ENCODE measurements at regions not wholly inside any gene's neighbourhood (a gene's known extent, or its start where the extent isn't known, plus 50 kb on each side); places are given as distances from the start of the nearest gene placed in this dataset.

- DNase-seq (ENCODE audit: extremely low read depth, low read depth): no peak
Observed at GRCh38 chr1:5265438-5266075, 611.1 kb downstream of the AJAP1 start.

GRCh38 chr1:5264476-5264875, 610.1 kb downstream of the AJAP1 start:
- no peak for DNase-seq (ENCODE audit: extremely low read depth, low read depth)

- no peak for DNase-seq (ENCODE audit: extremely low read depth, low read depth)
Observed at GRCh38 chr1:5256793-5257192, 602.4 kb downstream of the AJAP1 start.

GRCh38 chr1:5254975-5255374, 600.6 kb downstream of the AJAP1 start:
- DNase-seq (ENCODE audit: extremely low read depth, low read depth): no peak

GRCh38 chr1:5254131-5254725, 599.8 kb downstream of the AJAP1 start:
- no peak for DNase-seq (ENCODE audit: extremely low read depth, low read depth)

GRCh38 chr1:5253036-5253435, 598.6 kb downstream of the AJAP1 start:
- no peak for DNase-seq (ENCODE audit: extremely low read depth, low read depth)

- DNase-seq (ENCODE audit: extremely low read depth, low read depth): no peak
Observed at GRCh38 chr1:5250336-5250735, 595.9 kb downstream of the AJAP1 start.

- DNase-seq (ENCODE audit: extremely low read depth, low read depth): no peak
Observed at GRCh38 chr1:5245348-5245747, 590.9 kb downstream of the AJAP1 start.

- no peak for DNase-seq (ENCODE audit: extremely low read depth, low read depth)
Observed at GRCh38 chr1:5244631-5245285, 590.3 kb downstream of the AJAP1 start.

GRCh38 chr1:5242850-5243249, 588.4 kb downstream of the AJAP1 start:
- DNase-seq (ENCODE audit: extremely low read depth, low read depth): no peak

- DNase-seq (ENCODE audit: extremely low read depth, low read depth): no peak
Observed at GRCh38 chr1:5239911-5240310, 585.5 kb downstream of the AJAP1 start.

GRCh38 chr1:5238351-5239130, 584.1 kb downstream of the AJAP1 start:
- DNase-seq (ENCODE audit: extremely low read depth, low read depth): no peak

- no peak for DNase-seq (ENCODE audit: extremely low read depth, low read depth)
Observed at GRCh38 chr1:5235355-5235899, 581.0 kb downstream of the AJAP1 start.

GRCh38 chr1:5232537-5232936, 578.1 kb downstream of the AJAP1 start:
- no peak for DNase-seq (ENCODE audit: extremely low read depth, low read depth)

- no peak for DNase-seq (ENCODE audit: extremely low read depth, low read depth)
Observed at GRCh38 chr1:5231541-5232315, 577.3 kb downstream of the AJAP1 start.

- no peak for DNase-seq (ENCODE audit: extremely low read depth, low read depth)
Observed at GRCh38 chr1:5227114-5227513, 572.7 kb downstream of the AJAP1 start.

GRCh38 chr1:5225707-5226704, 571.6 kb downstream of the AJAP1 start:
- no peak for DNase-seq (ENCODE audit: extremely low read depth, low read depth)

- DNase-seq (ENCODE audit: extremely low read depth, low read depth): no peak
Observed at GRCh38 chr1:5223206-5223605, 568.8 kb downstream of the AJAP1 start.

GRCh38 chr1:5222626-5223025, 568.2 kb downstream of the AJAP1 start:
- DNase-seq (ENCODE audit: extremely low read depth, low read depth): no peak
